BE2C (cell line): ENCODE measurements at regions not wholly inside any gene's neighbourhood (a gene's known extent, or its start where the extent isn't known, plus 50 kb on each side); places are given as distances from the start of the nearest gene placed in this dataset.

ENCODE experiments used
- DNase-seq: peaks from one replicate; pipeline ENCODE4 v3.0.0-alpha.2; 2020
- H3K27me3 ChIP-seq: fragments of 250-450 bp; sonication (Bioruptor Pico); 2 replicates; pipeline ENCODE4 v1.5.1; 2020; ENCODE audit warnings: mild to moderate bottlenecking
- H3K36me3 ChIP-seq: fragments of 250-450 bp; sonication (Bioruptor Pico); 2 replicates; pipeline ENCODE4 v1.5.1; 2020; ENCODE audit warnings: mild to moderate bottlenecking
- H3K4me1 ChIP-seq: fragments of 250-450 bp; sonication (Bioruptor Pico); 2 replicates; pipeline ENCODE4 v1.5.1; 2020
- H3K4me3 ChIP-seq: 2 replicates; pipeline ENCODE4 v1.5.1; 2011; ENCODE audit warnings: low read depth, low read length
- H3K9me3 ChIP-seq: fragments of 250-450 bp; sonication (Bioruptor Pico); 2 replicates; pipeline ENCODE4 v1.5.1; 2020
- CTCF ChIP-seq: IDR thresholded peaks from 2 replicates; pipeline ENCODE4 v1.5.1; 2012; ENCODE audit warnings: mild to moderate bottlenecking, low read depth, low read length

DNA sequence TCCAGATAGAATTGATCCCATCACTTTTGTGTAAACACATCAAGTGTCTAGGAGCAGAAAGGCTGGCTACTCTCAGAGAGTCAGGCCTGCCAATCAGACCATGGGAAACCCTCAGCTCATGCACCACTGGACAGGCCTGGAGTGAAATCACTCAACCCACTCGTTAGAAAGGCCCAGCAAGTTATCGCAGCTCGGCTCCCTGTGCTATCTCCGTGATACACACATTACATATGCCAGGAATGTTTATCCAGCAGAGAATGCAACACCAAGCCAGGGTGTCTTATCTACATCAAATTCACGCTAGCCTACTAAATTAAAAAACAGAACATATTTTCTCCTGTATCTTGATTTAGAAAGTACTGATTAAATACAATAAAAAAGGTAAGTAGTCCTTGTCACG lies 232.4 kb upstream of the FOXQ1 start:
- peaks cover 44% of the 10 kb centered on the region for H3K27me3 ChIP-seq
- no peaks in the 10 kb centered on the region for H3K4me1 ChIP-seq
- DNase-seq = no peak
- H3K9me3 ChIP-seq = no peaks in the 10 kb centered on the region
- no peaks in the 10 kb centered on the region for H3K36me3 ChIP-seq
- TF ChIP-seq CTCF = no peak
- no peak overlapping the region for H3K4me3 ChIP-seq

GRCh38 chr6:1077478-1078416 lies 234.2 kb upstream of the FOXQ1 start:
- no peaks in the 10 kb centered on the region for H3K4me1 ChIP-seq
- no peaks in the 10 kb centered on the region for H3K36me3 ChIP-seq
- TF ChIP-seq CTCF = no peak
- H3K27me3 ChIP-seq = peaks cover 44% of the 10 kb centered on the region
- H3K9me3 ChIP-seq = no peaks in the 10 kb centered on the region
- no peak for DNase-seq
- no peak overlapping the region for H3K4me3 ChIP-seq

- Histone ChIP-seq H3K27me3 (peaks cover 44% of the 10 kb centered on the region), H3K4me1 (no peaks in the 10 kb centered on the region), H3K36me3 (no peaks in the 10 kb centered on the region), H3K9me3 (no peaks in the 10 kb centered on the region), H3K4me3 (no peak overlapping the region)
- no peak for DNase-seq
- no peak for TF ChIP-seq CTCF
Observed at GRCh38 chr6:1076531-1077459, 235.1 kb upstream of the FOXQ1 start.

GRCh38 chr6:1075880-1076279 lies 236.0 kb upstream of the FOXQ1 start:
- H3K36me3 ChIP-seq = no peaks in the 10 kb centered on the region
- H3K4me1 ChIP-seq = no peaks in the 10 kb centered on the region
- TF ChIP-seq CTCF = no peak
- H3K9me3 ChIP-seq = no peaks in the 10 kb centered on the region
- H3K27me3 ChIP-seq = peaks cover 44% of the 10 kb centered on the region
- no peak for DNase-seq
- no peak overlapping the region for H3K4me3 ChIP-seq

GRCh38 chr6:1075444-1075843 lies 236.5 kb upstream of the FOXQ1 start:
- peaks cover 43% of the 10 kb centered on the region for H3K27me3 ChIP-seq
- H3K4me3 ChIP-seq = no peak overlapping the region
- no peaks in the 10 kb centered on the region for H3K4me1 ChIP-seq
- TF ChIP-seq CTCF = no peak
- H3K9me3 ChIP-seq = no peaks in the 10 kb centered on the region
- H3K36me3 ChIP-seq = no peaks in the 10 kb centered on the region
- DNase-seq = no peak
